Kidney epithelial cell (primary cell): ENCODE measurements at regions not wholly inside any gene's neighbourhood (a gene's known extent, or its start where the extent isn't known, plus 50 kb on each side); places are given as distances from the start of the nearest gene placed in this dataset.
A peak's percentile ranks its signal among the peaks of the same experiment; 100 is the strongest.

Experiments used
- DNase-seq: peaks from one replicate; pipeline ENCODE4 v3.0.0-alpha.2; 2010; ENCODE audit warnings: low read depth
- H3K27me3 ChIP-seq: 2 replicates; pipeline ENCODE4 v1.6.0; 2011; ENCODE audit warnings: low read length; ENCODE audit not compliant: control insufficient read depth, insufficient read depth
- H3K36me3 ChIP-seq: 2 replicates; pipeline ENCODE4 v1.5.1; 2011; ENCODE audit warnings: low read length; ENCODE audit not compliant: control insufficient read depth, insufficient read depth
- H3K4me3 ChIP-seq: 2 replicates; pipeline ENCODE4 v1.5.1; 2011; ENCODE audit warnings: low read depth, mild to moderate bottlenecking, control low read depth, low read length
- CTCF ChIP-seq: IDR thresholded peaks from 2 replicates; pipeline ENCODE4 v1.5.1; 2011; ENCODE audit warnings: mild to moderate bottlenecking, moderate library complexity, low read length, control low read depth, inconsistent platforms; ENCODE audit not compliant: insufficient read depth, poor library complexity, severe bottlenecking

- H3K4me3 ChIP-seq = no peak overlapping the region
- no peaks in the 10 kb centered on the region for H3K36me3 ChIP-seq
- H3K27me3 ChIP-seq = no peaks in the 10 kb centered on the region
- no peak for DNase-seq
- no peak for TF ChIP-seq CTCF
These were observed 62.9 kb upstream of the IL17B start for GRCh38 chr5:149441986-149442385.

GRCh38 chr5:149441194-149441753, 62.2 kb upstream of the IL17B start:
- DNase-seq = no peak
- TF ChIP-seq CTCF = no peak
- no peaks in the 10 kb centered on the region for H3K36me3 ChIP-seq
- no peak overlapping the region for H3K4me3 ChIP-seq
- H3K27me3 ChIP-seq = no peaks in the 10 kb centered on the region

- Histone ChIP-seq H3K36me3 (no peaks in the 10 kb centered on the region), H3K4me3 (no peak overlapping the region), H3K27me3 (no peaks in the 10 kb centered on the region)
- peak; percentile 63 for TF ChIP-seq CTCF
- DNase-seq = peak; percentile 79
These were observed 60.9 kb upstream of the IL17B start for GRCh38 chr5:149439899-149440542.

GRCh38 chr5:149438711-149439132, 59.6 kb upstream of the IL17B start:
- Histone ChIP-seq H3K36me3 (no peaks in the 10 kb centered on the region), H3K4me3 (no peak overlapping the region), H3K27me3 (no peaks in the 10 kb centered on the region)
- TF ChIP-seq CTCF = no peak
- no peak for DNase-seq

GRCh38 chr5:149438281-149438680, 59.2 kb upstream of the IL17B start:
- no peak for TF ChIP-seq CTCF
- Histone ChIP-seq H3K27me3 (no peaks in the 10 kb centered on the region), H3K36me3 (no peaks in the 10 kb centered on the region), H3K4me3 (no peak overlapping the region)
- no peak for DNase-seq

- Histone ChIP-seq H3K36me3 (no peaks in the 10 kb centered on the region), H3K4me3 (no peak overlapping the region), H3K27me3 (no peaks in the 10 kb centered on the region)
- no peak for DNase-seq
- TF ChIP-seq CTCF = no peak
These were observed 58.4 kb upstream of the IL17B start for GRCh38 chr5:149437391-149438040.
